ENCODE measurements at regions not wholly inside any gene's neighbourhood (a gene's known extent, or its start where the extent isn't known, plus 50 kb on each side); places are given as distances from the start of the nearest gene placed in this dataset.

DNA sequence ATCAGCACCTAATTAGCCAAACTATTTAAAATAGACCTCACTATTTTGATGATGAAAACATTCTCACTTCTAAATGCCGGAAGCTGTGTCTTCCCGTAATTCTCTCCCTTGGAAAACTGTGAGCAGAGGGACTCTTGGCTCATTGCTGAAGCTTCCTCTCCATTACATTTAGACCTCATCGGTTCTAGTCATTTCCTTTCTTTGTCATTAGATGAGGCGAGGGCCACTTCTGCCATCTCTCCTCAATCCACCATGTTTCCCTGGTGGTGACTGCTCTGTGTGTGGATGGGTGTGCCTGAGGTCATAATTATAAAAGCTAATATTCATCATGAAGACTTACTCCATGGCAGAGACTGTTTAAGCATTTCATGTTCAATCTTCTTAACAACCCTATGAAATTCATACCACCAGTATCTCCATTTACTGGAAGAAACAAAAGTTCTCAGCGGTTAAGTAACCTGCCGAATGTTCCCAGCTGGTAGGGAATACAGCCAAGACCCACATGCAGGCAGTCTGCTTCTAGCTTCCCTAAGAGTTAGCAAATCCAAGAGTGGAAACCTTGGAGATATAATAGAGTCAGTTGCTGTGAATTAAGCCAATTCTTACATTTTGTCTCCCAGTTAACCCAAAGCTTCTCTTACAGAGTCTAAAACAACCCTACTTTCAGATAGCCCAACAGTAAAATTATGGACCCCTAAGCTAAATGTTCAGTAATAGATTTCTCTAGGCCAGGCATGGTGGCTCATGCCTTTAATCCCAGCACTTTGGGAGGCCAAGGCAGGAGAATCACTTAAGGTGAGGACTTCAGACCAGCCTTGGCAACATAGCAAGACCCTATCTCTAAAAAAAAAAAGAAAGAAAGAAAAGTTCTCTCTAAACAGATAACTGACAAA lies 156.2 kb downstream of the ZBTB18 start:
- Mint-ChIP-seq H3K36me3 (peaks cover 0 to 6% of the 10 kb centered on the region in 2 donors), H3K27me3 (peaks cover 4 to 15% (median 7%) of the 10 kb centered on the region in 3 donors), H3K9me3 (peaks cover 0 to 5% (median 0%) of the 10 kb centered on the region in 7 donors), H3K4me3 (no peak overlapping the region), H3K4me1 (peaks cover 10 to 15% (median 13%) of the 10 kb centered on the region in 3 donors), H3K27ac (no peak overlapping the region)
- DNase-seq, result no peak
- ATAC-seq (ENCODE audit: low read depth in 2 of 2), result no peak

DNA sequence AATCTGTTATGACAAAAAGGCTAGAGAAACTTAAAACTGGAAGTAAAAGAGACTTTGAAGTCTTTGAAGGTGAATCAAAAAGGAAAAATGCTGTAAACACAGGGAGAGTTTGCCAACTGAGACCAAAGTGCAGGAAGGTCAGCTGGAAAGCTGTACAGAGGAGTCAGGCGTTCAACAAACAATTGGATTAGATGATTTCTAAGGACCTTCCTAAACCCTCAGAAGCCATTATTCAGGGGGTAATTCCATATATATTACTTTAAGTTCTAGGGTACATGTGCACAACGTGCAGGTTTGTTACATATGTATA lies 156.8 kb downstream of the ZBTB18 start:
- Mint-ChIP-seq H3K9me3 (peaks cover 0 to 5% (median 0%) of the 10 kb centered on the region in 7 donors), H3K4me1 (peaks cover 10 to 15% (median 13%) of the 10 kb centered on the region in 3 donors), H3K27me3 (peaks cover 4 to 15% (median 7%) of the 10 kb centered on the region in 3 donors), H3K27ac (peak overlapping the region in 1 of 6 donors; percentile 19), H3K4me3 (no peak overlapping the region), H3K36me3 (peaks cover 0 to 6% of the 10 kb centered on the region in 2 donors)
- no peak for DNase-seq
- ATAC-seq (ENCODE audit: low read depth in 2 of 2), result no peak

DNA sequence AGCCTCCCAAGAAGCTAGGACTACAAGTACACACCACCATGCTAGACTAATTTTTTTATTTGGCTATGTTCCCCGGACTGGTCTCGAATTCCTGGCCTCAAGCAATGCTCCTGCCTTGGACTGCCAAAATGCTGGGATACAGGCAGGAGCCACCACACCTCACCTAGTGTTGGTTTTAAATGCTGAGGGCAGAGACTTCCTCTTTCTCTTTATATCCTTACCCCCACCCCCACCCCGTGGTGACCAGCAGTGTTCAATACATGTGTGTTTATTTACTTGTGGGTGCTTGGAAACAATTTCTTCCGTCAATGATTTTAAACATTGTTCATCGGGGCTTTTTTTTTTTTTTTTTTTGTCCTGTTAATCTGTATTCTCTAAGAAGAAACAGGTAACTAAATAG lies 158.9 kb downstream of the ZBTB18 start:
- peak overlapping the region in 1 of 8 donors; percentile 67 for H3K4me3 Mint-ChIP-seq
- H3K9me3 Mint-ChIP-seq, result peaks cover 0 to 5% (median 0%) of the 10 kb centered on the region in 7 donors
- peaks cover 0 to 6% of the 10 kb centered on the region in 2 donors for H3K36me3 Mint-ChIP-seq
- peak; percentile 7 for DNase-seq
- H3K27me3 Mint-ChIP-seq, result peaks cover 0 to 7% (median 4%) of the 10 kb centered on the region in 3 donors
- H3K27ac Mint-ChIP-seq, result peak overlapping the region in 4 of 6 donors; percentile 16 to 82 (median 45)
- peaks cover 10 to 15% (median 13%) of the 10 kb centered on the region in 3 donors for H3K4me1 Mint-ChIP-seq
- peak; percentile 80 to 91 for ATAC-seq (ENCODE audit: low read depth in 2 of 2)

DNA sequence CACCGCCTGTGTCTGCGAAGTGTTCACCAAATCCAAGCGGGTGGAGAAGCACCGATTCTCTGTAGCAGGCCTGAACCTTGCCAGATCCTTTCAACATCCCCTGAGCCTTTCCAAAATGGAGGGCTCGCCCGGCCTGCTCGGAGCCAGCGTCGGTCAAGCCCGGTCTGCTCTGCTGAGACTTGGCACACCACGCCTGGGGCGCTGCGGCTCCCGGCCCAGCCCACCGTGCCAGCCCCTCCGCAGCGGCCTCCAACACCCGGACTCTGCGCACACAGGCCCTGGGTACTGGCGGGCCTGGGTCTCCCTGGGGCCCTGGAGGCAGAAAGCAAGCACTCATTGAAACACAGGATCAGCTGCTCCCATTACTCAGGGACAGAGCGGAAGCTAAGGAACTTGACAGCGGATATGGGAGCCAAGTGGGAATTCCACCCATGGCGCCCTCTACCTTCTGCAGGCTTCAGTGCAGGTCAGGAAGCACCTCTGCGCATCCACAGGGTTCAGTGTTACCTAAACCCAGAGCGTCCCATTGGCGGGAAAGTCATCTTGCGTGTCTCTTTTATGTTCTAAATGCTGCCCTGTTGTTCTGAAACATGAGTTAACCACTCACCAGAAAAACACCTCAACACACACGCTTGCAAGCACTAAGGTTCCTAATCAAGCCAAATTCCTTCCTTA lies 159.9 kb downstream of the ZBTB18 start:
- Mint-ChIP-seq H3K4me3 (no peak overlapping the region), H3K9me3 (peaks cover 0 to 8% (median 0%) of the 10 kb centered on the region in 7 donors), H3K27me3 (peaks cover 0 to 7% (median 4%) of the 10 kb centered on the region in 3 donors), H3K4me1 (peaks cover 10 to 15% (median 13%) of the 10 kb centered on the region in 3 donors), H3K27ac (peak overlapping the region in 2 of 6 donors; percentile 24 to 82), H3K36me3 (peaks cover 0 to 6% of the 10 kb centered on the region in 2 donors)
- ATAC-seq (ENCODE audit: low read depth in 2 of 2) (no peak), DNase-seq (no peak)

DNA sequence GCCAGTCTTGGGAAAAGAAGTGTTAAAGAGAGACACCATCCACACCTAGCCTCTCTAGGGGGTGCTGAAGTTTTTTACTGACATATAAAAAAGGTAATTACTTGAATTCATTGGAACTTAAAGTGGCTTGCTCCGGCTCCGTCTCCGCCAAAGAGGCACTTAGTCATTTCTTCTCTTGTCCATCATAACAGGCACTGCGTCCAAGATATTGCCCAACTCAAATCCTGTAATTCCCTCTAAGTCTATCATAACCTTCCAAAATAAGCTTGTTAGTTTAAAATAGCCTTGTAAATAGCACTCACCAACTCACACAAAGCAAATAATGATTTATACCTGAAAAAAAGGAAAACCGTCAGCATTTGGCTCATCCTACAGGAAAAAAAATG lies 160.5 kb downstream of the ZBTB18 start:
- DNase-seq (no peak), ATAC-seq (ENCODE audit: low read depth in 2 of 2) (no peak)
- no peak overlapping the region for H3K4me3 Mint-ChIP-seq
- H3K36me3 Mint-ChIP-seq, result peaks cover 0 to 6% of the 10 kb centered on the region in 2 donors
- peak overlapping the region in 1 of 6 donors; percentile 24 for H3K27ac Mint-ChIP-seq
- peaks cover 10 to 15% (median 13%) of the 10 kb centered on the region in 3 donors for H3K4me1 Mint-ChIP-seq
- H3K9me3 Mint-ChIP-seq, result peaks cover 0 to 8% (median 0%) of the 10 kb centered on the region in 7 donors
- H3K27me3 Mint-ChIP-seq, result peaks cover 0 to 7% (median 4%) of the 10 kb centered on the region in 3 donors

DNA sequence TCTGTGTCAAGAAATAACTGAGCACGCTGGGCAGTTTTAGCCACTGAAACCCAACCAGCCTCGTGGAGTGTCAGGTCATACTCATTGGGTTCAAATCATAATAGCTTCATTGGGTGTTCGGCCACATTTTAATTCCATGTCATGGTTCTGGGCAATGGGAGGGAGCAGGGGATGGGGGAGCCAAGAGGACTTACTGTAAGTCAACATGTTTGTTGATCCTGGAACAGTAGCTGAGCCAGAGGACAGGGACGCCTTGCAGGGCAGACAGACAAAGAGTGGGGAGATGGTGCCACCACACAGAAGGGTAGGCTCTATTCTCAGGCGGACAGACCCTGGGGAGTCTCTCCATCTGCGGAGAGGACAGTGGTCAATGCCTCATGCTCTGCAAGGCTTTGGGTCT lies 161.1 kb downstream of the ZBTB18 start:
- H3K27ac Mint-ChIP-seq, result peak overlapping the region in 2 of 6 donors; percentile 52 to 60
- H3K27me3 Mint-ChIP-seq, result peaks cover 0 to 7% (median 4%) of the 10 kb centered on the region in 3 donors
- no peak overlapping the region for H3K4me3 Mint-ChIP-seq
- peaks cover 10 to 15% (median 13%) of the 10 kb centered on the region in 3 donors for H3K4me1 Mint-ChIP-seq
- ATAC-seq (ENCODE audit: low read depth in 2 of 2), result no peak
- DNase-seq, result no peak
- peaks cover 0 to 6% (median 0%) of the 10 kb centered on the region in 7 donors for H3K9me3 Mint-ChIP-seq
- H3K36me3 Mint-ChIP-seq, result peaks cover 0 to 6% of the 10 kb centered on the region in 2 donors

DNA sequence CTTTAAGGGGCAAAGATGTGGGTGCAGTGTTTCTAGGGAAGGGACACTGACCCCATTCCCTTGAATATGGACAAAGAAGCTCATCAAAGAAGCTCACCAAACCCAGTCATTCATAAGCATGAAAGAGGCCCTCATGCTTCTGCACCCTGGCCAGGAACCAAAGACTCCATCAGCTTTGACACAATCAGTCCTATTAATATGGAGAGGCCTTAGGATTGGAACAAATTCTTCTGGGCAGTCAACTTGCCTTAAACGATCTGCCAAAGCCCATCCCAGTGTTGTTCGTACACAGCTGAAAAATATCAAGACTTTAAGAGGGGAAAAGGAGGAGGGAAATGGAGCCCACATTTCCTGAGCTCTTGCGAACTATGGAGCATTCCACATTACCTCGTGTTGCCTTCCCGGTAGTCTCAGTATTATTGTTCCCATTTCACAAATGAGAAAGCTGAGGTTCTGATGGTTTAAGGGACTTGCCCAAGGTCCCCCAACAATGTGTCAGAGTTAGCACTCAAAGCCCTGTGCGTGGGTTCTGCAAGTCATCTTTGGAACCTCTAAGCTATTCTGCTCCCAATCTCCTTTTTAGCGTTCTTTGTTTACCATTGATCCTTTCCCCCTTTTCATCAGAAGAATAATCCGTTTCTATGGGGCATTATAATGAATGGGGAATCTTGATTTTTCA lies 161.9 kb downstream of the ZBTB18 start:
- peak overlapping the region in 2 of 6 donors; percentile 37 to 64 for H3K27ac Mint-ChIP-seq
- H3K9me3 Mint-ChIP-seq, result peaks cover 0 to 6% (median 0%) of the 10 kb centered on the region in 7 donors
- peaks cover 3 to 7% (median 4%) of the 10 kb centered on the region in 3 donors for H3K27me3 Mint-ChIP-seq
- DNase-seq (no peak), ATAC-seq (ENCODE audit: low read depth in 2 of 2) (no peak)
- H3K4me3 Mint-ChIP-seq, result no peak overlapping the region
- H3K4me1 Mint-ChIP-seq, result peaks cover 10 to 15% (median 13%) of the 10 kb centered on the region in 3 donors
- H3K36me3 Mint-ChIP-seq, result peaks cover 0 to 6% of the 10 kb centered on the region in 2 donors

DNA sequence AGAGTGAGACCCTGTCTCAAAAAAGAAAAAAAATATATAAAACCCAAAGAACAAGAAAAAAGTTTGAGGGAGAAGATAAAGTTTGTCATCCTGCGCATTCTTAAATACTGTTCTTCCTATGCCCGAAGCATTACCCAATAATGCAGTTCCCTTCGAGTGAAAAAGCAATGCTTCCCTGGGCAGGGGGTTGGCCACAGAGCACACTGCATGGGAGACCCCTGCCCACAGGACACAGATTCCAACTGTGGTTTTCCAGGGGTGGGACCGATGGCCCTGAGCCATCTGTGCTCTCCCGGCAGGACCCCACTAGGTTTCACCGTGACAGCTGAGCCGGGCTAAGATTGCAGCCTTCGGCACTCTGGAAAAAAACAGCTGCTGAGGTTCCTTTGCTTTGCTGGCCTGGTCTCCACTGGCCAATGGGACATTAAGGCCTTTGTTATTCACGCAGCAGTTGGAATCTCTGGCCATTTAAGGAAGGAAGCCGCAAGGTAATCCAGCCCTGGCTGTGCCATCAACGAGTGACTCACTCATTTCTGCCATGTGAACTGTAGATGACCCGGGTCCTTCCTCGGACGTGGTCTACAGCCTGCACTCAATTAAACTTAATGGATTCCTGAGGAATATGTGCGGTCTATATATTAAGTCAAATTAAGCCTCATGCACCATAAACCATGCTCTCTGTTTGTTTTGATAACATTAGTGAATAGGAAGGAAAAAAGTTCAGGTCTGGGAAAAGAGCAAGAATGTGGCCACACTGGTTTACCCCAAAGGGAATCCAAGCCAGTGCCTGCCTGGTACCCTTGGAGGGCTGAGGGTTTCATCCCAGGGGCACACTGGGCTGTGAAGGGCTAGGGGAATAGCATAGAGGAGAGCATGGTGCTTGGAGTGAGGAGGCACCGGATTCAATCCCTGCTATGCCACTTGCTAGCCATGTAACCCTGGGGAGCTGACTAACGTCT lies 163.2 kb downstream of the ZBTB18 start:
- peaks cover 3 to 12% (median 7%) of the 10 kb centered on the region in 3 donors for H3K4me1 Mint-ChIP-seq
- DNase-seq (no peak), ATAC-seq (ENCODE audit: low read depth in 2 of 2) (no peak)
- H3K36me3 Mint-ChIP-seq, result no peaks in the 10 kb centered on the region
- H3K27me3 Mint-ChIP-seq, result peaks cover 0 to 9% (median 4%) of the 10 kb centered on the region in 3 donors
- no peak overlapping the region for H3K27ac Mint-ChIP-seq
- H3K4me3 Mint-ChIP-seq, result no peak overlapping the region
- H3K9me3 Mint-ChIP-seq, result peaks cover 0 to 3% (median 0%) of the 10 kb centered on the region in 7 donors

DNA sequence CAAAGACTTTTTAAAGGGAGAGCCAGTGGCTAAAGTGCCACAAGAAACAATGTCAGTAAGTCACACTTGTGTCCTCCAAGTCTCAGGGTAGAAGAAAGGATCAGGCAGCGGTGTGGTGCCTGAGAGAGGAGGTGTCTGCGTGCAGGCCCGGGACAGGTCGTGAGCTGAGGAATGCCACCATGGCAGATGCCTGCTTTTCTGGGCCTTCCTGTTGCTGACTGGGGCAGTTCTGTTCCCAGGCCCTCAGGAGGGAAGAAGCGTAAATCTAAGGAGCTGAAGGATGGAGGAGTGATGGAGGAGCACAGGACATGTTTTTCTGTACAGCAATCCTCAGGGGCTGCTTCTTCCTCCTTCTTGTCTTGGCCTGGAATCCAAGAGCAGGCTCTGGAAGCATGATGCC lies 165.8 kb downstream of the ZBTB18 start:
- H3K9me3 Mint-ChIP-seq, result peaks cover 0 to 3% (median 0%) of the 10 kb centered on the region in 7 donors

DNA sequence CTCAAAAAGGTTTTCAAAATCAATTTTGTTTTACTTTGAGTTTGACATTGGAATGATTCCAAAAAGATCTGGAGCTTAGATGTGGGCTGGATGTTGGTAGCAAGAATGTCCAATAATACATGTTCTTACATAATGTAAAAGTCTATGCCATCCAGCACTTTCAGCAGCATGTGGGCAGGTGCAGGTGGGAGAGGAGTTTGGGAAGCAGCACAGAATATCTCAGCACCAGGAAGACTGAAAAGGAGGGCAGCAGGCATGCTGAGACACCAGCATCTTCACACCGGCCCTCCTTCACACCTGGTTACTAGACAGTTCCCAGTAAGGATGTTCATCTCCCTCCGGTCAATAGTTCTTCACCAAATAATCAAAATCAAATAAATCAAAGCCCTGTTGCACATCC lies 166.6 kb downstream of the ZBTB18 start:
- H3K27ac Mint-ChIP-seq, result peak overlapping the region in 2 of 6 donors; percentile 52 to 57
- H3K4me3 Mint-ChIP-seq, result no peak overlapping the region

More for the DNA sequence above, 165.8 kb downstream of the ZBTB18 start:
- H3K27me3 Mint-ChIP-seq, result peaks cover 0 to 9% (median 7%) of the 10 kb centered on the region in 3 donors
- no peaks in the 10 kb centered on the region for H3K4me1 Mint-ChIP-seq
- H3K4me3 Mint-ChIP-seq, result peak overlapping the region in 1 of 8 donors; percentile 42
- no peak for ATAC-seq (ENCODE audit: low read depth in 2 of 2)
- no peak for DNase-seq
- H3K36me3 Mint-ChIP-seq, result no peaks in the 10 kb centered on the region
- peak overlapping the region in 1 of 6 donors; percentile 21 for H3K27ac Mint-ChIP-seq

DNA sequence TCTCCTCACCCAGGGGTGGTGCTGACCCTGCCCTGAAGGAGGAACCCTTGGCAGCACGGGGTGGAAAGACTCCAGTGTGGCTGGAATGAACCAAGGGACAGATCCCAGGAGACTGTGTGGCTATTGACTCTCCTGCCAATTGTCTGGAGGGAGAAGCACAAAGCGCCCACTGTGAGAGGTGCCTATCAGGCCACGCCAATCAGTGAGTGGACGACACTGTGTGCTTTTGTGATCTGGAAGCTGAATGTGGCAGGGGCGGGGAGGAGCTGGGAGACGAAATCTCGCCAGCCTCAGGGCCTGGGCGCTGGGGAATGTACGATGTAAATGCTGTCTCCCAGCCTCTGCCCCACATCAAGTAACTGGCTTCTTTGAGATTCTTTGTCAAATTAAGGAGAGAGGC lies 167.1 kb downstream of the ZBTB18 start:
- Mint-ChIP-seq H3K4me3 (no peak overlapping the region), H3K27ac (peak overlapping the region in 2 of 6 donors; percentile 51 to 57), H3K36me3 (no peaks in the 10 kb centered on the region), H3K9me3 (peaks cover 0 to 3% (median 0%) of the 10 kb centered on the region in 7 donors), H3K4me1 (no peaks in the 10 kb centered on the region), H3K27me3 (peaks cover 0 to 17% (median 7%) of the 10 kb centered on the region in 3 donors)
- no peak for DNase-seq
- ATAC-seq (ENCODE audit: low read depth in 2 of 2), result no peak

More for the DNA sequence above, 166.6 kb downstream of the ZBTB18 start:
- peaks cover 0 to 12% (median 7%) of the 10 kb centered on the region in 3 donors for H3K27me3 Mint-ChIP-seq
- no peaks in the 10 kb centered on the region for H3K4me1 Mint-ChIP-seq
- ATAC-seq (ENCODE audit: low read depth in 2 of 2) (no peak), DNase-seq (no peak)
- H3K9me3 Mint-ChIP-seq, result peaks cover 0 to 3% (median 0%) of the 10 kb centered on the region in 7 donors
- H3K36me3 Mint-ChIP-seq, result no peaks in the 10 kb centered on the region

DNA sequence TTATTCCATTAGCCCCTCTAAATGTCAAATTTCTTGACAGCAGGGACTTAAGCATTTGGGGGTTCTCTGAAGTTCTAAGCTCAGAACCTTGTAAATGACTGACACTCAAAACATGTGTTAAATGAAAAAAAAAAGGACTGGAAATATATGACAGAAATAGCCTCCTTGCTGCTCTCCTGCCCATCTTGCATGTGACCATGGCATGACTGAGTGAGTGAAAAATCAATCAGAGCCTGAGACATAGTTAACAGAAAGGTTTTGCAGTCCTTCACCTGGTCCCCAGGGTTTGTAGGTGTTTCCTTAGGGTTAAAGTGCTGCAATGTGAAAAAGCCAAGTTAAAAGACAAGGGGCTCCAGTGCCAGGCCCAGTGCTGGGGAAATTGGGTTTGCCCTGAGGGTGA lies 168.1 kb downstream of the ZBTB18 start:
- no peak for ATAC-seq (ENCODE audit: low read depth in 2 of 2)
- H3K4me1 Mint-ChIP-seq, result peaks cover 0 to 5% (median 0%) of the 10 kb centered on the region in 3 donors
- H3K27ac Mint-ChIP-seq, result no peak overlapping the region
- H3K36me3 Mint-ChIP-seq, result no peaks in the 10 kb centered on the region
- H3K9me3 Mint-ChIP-seq, result peaks cover 0 to 3% (median 0%) of the 10 kb centered on the region in 7 donors
- DNase-seq, result no peak
- no peak overlapping the region for H3K4me3 Mint-ChIP-seq
- H3K27me3 Mint-ChIP-seq, result peaks cover 0 to 17% (median 7%) of the 10 kb centered on the region in 3 donors

Measured in naive B cell (primary cell).